ENCODE measurements at regions not wholly inside any gene's neighbourhood (a gene's known extent, or its start where the extent isn't known, plus 50 kb on each side); places are given as distances from the start of the nearest gene placed in this dataset.

DNA sequence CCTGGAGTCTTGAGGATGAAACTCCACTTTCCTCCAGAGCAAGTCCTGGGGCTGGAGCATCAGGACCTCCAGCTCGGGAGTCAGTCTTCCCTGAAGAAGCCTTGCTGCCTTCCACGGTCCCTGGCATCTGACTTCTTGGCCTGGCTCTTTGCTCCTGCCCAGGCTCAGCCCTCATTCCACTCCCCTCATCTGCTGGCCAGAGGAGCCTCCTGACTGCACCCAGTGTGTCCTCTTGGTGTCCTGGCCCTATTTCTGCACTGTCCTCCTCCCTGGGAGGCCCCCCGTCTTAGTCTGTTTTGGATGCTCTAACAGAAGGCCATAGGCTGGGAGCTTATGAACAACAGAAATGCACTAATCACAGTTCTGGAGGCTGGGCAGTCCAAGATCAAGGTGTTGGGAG lies 231.5 kb downstream of the LOXHD1 start:
- no TSS peak for BruUV-seq (replicated peaks)
- no peak for DNase-seq (ENCODE audit: low spot score)
- H3K4me3 ChIP-seq (ENCODE audit: low read depth, low read length, poor library complexity, severe bottlenecking), result no peak overlapping the region
- ChIA-PET POLR2A (ENCODE audit: low non-redundant PET) (no interaction called here), CTCF (no interaction called here)
- no peaks in the 10 kb centered on the region for H3K9me3 ChIP-seq (ENCODE audit: low read depth, low read length, poor library complexity, severe bottlenecking)
- no peak overlapping the region for H3K27ac ChIP-seq (ENCODE audit: low read depth, low read length, poor library complexity, severe bottlenecking)
- no peaks in the 10 kb centered on the region for H3K36me3 ChIP-seq (ENCODE audit: insufficient read depth, low read length, poor library complexity, severe bottlenecking)
- H3K27me3 ChIP-seq (replicated peaks; ENCODE audit: insufficient read depth, low read depth, low read length, poor library complexity), result no peaks in the 10 kb centered on the region
- no peaks in the 10 kb centered on the region for H3K4me1 ChIP-seq (ENCODE audit: insufficient read depth, low read length, poor library complexity, severe bottlenecking)
- intact Hi-C loops (cut with micrococcal nuclease; ENCODE audit: unreplicated experiment), result no loop called here
- no peak for TF ChIP-seq EZH2 (IDR thresholded peaks at IDR 0.05; ENCODE audit: borderline replicate concordance, low read depth, low read length, poor library complexity, severe bottlenecking)
- TF ChIP-seq, protein P1, sequence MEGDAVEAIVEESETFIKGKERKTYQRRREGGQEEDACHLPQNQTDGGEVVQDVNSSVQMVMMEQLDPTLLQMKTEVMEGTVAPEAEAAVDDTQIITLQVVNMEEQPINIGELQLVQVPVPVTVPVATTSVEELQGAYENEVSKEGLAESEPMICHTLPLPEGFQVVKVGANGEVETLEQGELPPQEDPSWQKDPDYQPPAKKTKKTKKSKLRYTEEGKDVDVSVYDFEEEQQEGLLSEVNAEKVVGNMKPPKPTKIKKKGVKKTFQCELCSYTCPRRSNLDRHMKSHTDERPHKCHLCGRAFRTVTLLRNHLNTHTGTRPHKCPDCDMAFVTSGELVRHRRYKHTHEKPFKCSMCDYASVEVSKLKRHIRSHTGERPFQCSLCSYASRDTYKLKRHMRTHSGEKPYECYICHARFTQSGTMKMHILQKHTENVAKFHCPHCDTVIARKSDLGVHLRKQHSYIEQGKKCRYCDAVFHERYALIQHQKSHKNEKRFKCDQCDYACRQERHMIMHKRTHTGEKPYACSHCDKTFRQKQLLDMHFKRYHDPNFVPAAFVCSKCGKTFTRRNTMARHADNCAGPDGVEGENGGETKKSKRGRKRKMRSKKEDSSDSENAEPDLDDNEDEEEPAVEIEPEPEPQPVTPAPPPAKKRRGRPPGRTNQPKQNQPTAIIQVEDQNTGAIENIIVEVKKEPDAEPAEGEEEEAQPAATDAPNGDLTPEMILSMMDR (conservative IDR thresholded peaks at IDR 0.05; ENCODE audit: low read depth, low read length), result no peak

GRCh38 chr18:46426021-46426678 lies 230.9 kb downstream of the LOXHD1 start:
- Histone ChIP-seq H3K36me3 (ENCODE audit: insufficient read depth, low read length, poor library complexity, severe bottlenecking) (no peaks in the 10 kb centered on the region), H3K4me1 (ENCODE audit: insufficient read depth, low read length, poor library complexity, severe bottlenecking) (no peaks in the 10 kb centered on the region), H3K27ac (ENCODE audit: low read depth, low read length, poor library complexity, severe bottlenecking) (no peak overlapping the region), H3K4me3 (ENCODE audit: low read depth, low read length, poor library complexity, severe bottlenecking) (no peak overlapping the region), H3K9me3 (ENCODE audit: low read depth, low read length, poor library complexity, severe bottlenecking) (no peaks in the 10 kb centered on the region), H3K27me3 (replicated peaks; ENCODE audit: insufficient read depth, low read depth, low read length, poor library complexity) (no peaks in the 10 kb centered on the region)
- CTCF ChIA-PET, result interaction anchor here (1.2 kb wide), 1 partner anchor 145 kb away, joined by 3 read pairs; no protein-coding TSS in a partner anchor
- no peak for DNase-seq (ENCODE audit: low spot score)
- intact Hi-C loops (cut with micrococcal nuclease; ENCODE audit: unreplicated experiment), result no loop called here
- POLR2A ChIA-PET (ENCODE audit: low non-redundant PET), result no interaction called here
- no TSS peak for BruUV-seq (replicated peaks)
- TF ChIP-seq, protein P1 (conservative IDR thresholded peaks at IDR 0.05; ENCODE audit: low read depth, low read length), result no peak
- no peak for TF ChIP-seq EZH2 (IDR thresholded peaks at IDR 0.05; ENCODE audit: borderline replicate concordance, low read depth, low read length, poor library complexity, severe bottlenecking)

GRCh38 chr18:46426679-46427047 lies 230.4 kb downstream of the LOXHD1 start:
- no peak for DNase-seq (ENCODE audit: low spot score)
- Histone ChIP-seq H3K4me1 (ENCODE audit: insufficient read depth, low read length, poor library complexity, severe bottlenecking) (no peaks in the 10 kb centered on the region), H3K27ac (ENCODE audit: low read depth, low read length, poor library complexity, severe bottlenecking) (no peak overlapping the region), H3K36me3 (ENCODE audit: insufficient read depth, low read length, poor library complexity, severe bottlenecking) (no peaks in the 10 kb centered on the region), H3K27me3 (replicated peaks; ENCODE audit: insufficient read depth, low read depth, low read length, poor library complexity) (no peaks in the 10 kb centered on the region), H3K9me3 (ENCODE audit: low read depth, low read length, poor library complexity, severe bottlenecking) (no peaks in the 10 kb centered on the region), H3K4me3 (ENCODE audit: low read depth, low read length, poor library complexity, severe bottlenecking) (no peak overlapping the region)
- POLR2A ChIA-PET (ENCODE audit: low non-redundant PET), result no interaction called here
- no TSS peak for BruUV-seq (replicated peaks)
- intact Hi-C loops (cut with micrococcal nuclease; ENCODE audit: unreplicated experiment), result no loop called here
- CTCF ChIA-PET, result interaction anchor here (1.2 kb wide), 1 partner anchor 145 kb away, joined by 3 read pairs; no protein-coding TSS in a partner anchor
- TF ChIP-seq, protein P1 (conservative IDR thresholded peaks at IDR 0.05; ENCODE audit: low read depth, low read length), result no peak

Data from A673 (cell line).